Bronchial epithelial cell (primary cell): ENCODE measurements at regions not wholly inside any gene's neighbourhood (a gene's known extent, or its start where the extent isn't known, plus 50 kb on each side); places are given as distances from the start of the nearest gene placed in this dataset.
A peak's percentile ranks its signal among the peaks of the same experiment; 100 is the strongest.
"Not testable (repeated sequence)": the region's sequence is repeated elsewhere in the genome, so short reads cannot be mapped to it uniquely, and the experiment has no call there.

ENCODE experiments used
- DNase-seq: peaks from one replicate; pipeline ENCODE4 v3.0.0-alpha.2; 2010; ENCODE audit warnings: low read depth
- FAIRE-seq: peaks from 2 replicates; lab custom pipeline; 2011; peaks lifted over from hg19 to GRCh38; lab: Jason Lieb, UNC
- H3K27me3 ChIP-seq: 2 replicates; pipeline ENCODE4 v1.5.1; 2011; ENCODE audit warnings: low read length; ENCODE audit not compliant: control insufficient read depth, insufficient read depth
- H3K36me3 ChIP-seq: 2 replicates; pipeline ENCODE4 v1.5.1; 2011; ENCODE audit warnings: low read length; ENCODE audit not compliant: control insufficient read depth, insufficient read depth
- H3K4me3 ChIP-seq: 2 replicates; pipeline ENCODE4 v1.5.1; 2011; ENCODE audit warnings: mild to moderate bottlenecking, low read depth, low read length, control low read depth
- CTCF ChIP-seq: IDR thresholded peaks from 2 replicates; pipeline ENCODE4 v1.5.1; 2011; ENCODE audit warnings: mild to moderate bottlenecking, moderate library complexity, low read length, control low read depth, inconsistent platforms; ENCODE audit not compliant: insufficient read depth, severe bottlenecking

DNA sequence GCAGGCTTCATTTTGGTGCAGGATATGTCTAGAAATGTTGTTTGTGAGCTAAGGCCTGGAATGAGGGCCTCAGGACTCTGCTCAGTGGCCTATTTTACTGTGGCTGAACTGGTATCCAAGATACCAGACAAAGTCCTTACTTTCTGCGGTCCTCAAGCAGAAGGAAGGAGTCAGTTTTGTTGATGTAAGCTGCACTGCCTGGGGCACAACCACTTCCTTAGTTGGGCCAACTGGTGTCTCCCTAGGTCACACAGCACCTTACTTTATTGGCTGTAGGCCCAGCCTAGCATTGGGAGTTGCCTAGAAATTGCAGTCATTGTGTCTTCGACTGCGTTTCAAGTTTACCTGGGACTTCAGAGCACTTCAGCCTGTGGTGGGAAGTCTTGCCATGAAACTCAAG lies 1322.7 kb downstream of the AMY1C start:
- TF ChIP-seq CTCF, result peak; percentile 6
- DNase-seq (peak; percentile 72), FAIRE-seq (peak; percentile 68)
- Histone ChIP-seq H3K27me3 (no peaks in the 10 kb centered on the region), H3K4me3 (no peak overlapping the region), H3K36me3 (no peaks in the 10 kb centered on the region)

- Histone ChIP-seq H3K4me3 (no peak overlapping the region), H3K36me3 (no peaks in the 10 kb centered on the region), H3K27me3 (no peaks in the 10 kb centered on the region)
- TF ChIP-seq CTCF, result no peak
- no peak for DNase-seq
- no peak for FAIRE-seq
Measured at GRCh38 chr1:105072850-105073249, 1323.2 kb downstream of the AMY1C start.

DNA sequence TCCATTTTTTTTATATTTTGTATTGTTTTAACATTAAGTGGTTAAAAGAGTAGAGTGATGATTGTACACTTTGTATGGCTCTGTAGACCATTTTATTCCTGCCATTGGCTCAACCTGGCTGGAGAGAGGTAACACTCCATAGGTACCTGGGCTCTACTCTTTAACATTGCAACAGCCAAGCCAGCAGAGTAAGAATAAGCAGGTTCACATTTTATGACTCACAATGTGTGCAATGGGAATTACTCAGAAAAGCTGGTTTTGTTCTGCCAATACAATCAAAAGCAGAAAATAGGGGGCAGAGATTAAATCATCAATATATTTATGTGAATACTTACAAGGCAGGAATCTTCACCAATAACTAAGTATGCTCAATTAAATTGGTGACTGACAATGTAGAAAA lies 1324.0 kb downstream of the AMY1C start:
- DNase-seq, result peak; percentile 75
- no peaks in the 10 kb centered on the region for H3K36me3 ChIP-seq
- H3K4me3 ChIP-seq, result no peak overlapping the region
- TF ChIP-seq CTCF, result no peak
- FAIRE-seq, result no peak
- H3K27me3 ChIP-seq, result no peaks in the 10 kb centered on the region

DNA sequence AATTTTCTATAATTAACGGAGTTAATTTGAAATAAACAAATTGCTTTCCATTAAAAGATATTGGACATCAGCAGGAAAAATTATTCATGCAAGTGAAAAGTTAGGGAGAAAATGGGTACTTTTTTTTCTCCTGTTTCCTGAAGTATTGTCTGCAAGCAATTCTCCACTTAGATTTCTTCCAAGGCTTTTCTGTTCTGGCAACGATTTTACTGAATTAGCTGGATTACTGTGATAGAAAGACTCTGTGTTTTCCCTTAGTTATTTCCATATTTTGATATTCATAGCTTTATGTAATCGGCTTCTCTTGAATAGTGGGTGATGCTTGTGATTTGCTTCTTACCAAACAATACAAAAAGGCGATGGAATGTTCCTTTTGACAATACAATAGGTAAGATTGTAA lies 1333.9 kb downstream of the AMY1C start:
- H3K27me3 ChIP-seq, result no peaks in the 10 kb centered on the region
- no peak for DNase-seq
- H3K36me3 ChIP-seq, result no peaks in the 10 kb centered on the region
- H3K4me3 ChIP-seq, result no peak overlapping the region
- no peak for TF ChIP-seq CTCF
- no peak for FAIRE-seq

DNA sequence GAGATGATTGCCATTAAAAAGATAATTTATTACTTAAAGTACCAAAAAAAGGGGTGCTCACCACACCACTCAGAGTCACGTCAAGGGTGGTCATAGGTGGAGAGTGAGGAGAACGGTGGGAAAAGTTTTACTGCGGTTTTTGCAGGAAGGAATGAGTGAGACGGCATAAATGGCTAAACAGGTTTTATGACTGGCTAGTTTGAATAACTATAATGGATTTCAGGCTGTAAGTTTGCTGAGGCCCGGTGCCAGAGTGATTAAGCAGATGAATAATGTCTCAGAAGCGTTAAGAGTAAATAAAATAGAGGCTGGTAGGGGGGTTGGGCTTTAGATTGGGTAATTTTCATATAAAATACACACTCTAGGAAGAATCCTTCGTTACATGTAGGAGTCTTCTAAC lies 1337.8 kb downstream of the AMY1C start:
- Histone ChIP-seq H3K27me3 (no peaks in the 10 kb centered on the region), H3K36me3 (no peaks in the 10 kb centered on the region), H3K4me3 (no peak overlapping the region)
- FAIRE-seq (no peak), DNase-seq (peak; percentile 98)
- TF ChIP-seq CTCF, result no peak

GRCh38 chr1:105088166-105088565 lies 1338.5 kb downstream of the AMY1C start:
- Histone ChIP-seq H3K27me3 (no peaks in the 10 kb centered on the region), H3K36me3 (no peaks in the 10 kb centered on the region), H3K4me3 (no peak overlapping the region)
- FAIRE-seq (no peak), DNase-seq (peak; percentile 60)
- TF ChIP-seq CTCF, result no peak

DNA sequence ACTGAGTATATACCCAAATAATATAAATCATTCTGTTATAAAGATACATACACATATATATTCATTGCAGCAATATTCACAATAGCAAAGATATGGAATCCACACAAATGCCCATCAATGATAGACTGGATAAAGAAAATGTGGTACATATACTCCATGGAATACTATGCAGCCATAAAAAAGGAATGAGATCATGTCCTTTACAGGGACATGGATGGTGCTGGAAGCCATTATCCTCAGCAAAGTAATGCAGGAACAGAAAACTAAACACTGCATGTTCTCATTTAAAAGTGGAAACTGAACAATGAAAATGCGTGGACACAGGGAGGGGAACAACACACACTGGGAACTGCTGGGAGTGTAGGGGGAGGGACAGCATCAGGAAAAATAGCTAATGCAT lies 1344.2 kb downstream of the AMY1C start:
- H3K36me3 ChIP-seq, DNase-seq, H3K27me3 ChIP-seq, H3K4me3 ChIP-seq, FAIRE-seq: not testable (repeated sequence)
